Muscle layer of duodenum (tissue), 2 donors: ENCODE measurements at regions not wholly inside any gene's neighbourhood (a gene's known extent, or its start where the extent isn't known, plus 50 kb on each side); places are given as distances from the start of the nearest gene placed in this dataset.

Experiments
- H3K27ac ChIP-seq: one replicate; pipeline ENCODE4 v1.7.0; 2013; ENCODE audit warnings: mild to moderate bottlenecking, low read length
- H3K27me3 ChIP-seq: one replicate; pipeline ENCODE4 v1.7.0; 2013; ENCODE audit warnings: low read depth, mild to moderate bottlenecking, control low read depth, low read length
- H3K36me3 ChIP-seq, 2 donors: one replicate each; pipeline ENCODE4 v1.7.0; 2013; ENCODE audit warnings: low read length in 2 of 2, control low read depth in 1 of 2, mild to moderate bottlenecking in 1 of 2; ENCODE audit not compliant: insufficient read depth in 2 of 2, control insufficient read depth in 1 of 2
- H3K4me1 ChIP-seq, 2 donors: one replicate each; pipeline ENCODE4 v1.7.0; 2013; ENCODE audit warnings: low read length in 2 of 2, mild to moderate bottlenecking in 2 of 2, control low read depth in 1 of 2, moderate library complexity in 1 of 2; ENCODE audit not compliant: insufficient read depth in 2 of 2, control insufficient read depth in 1 of 2
- H3K4me3 ChIP-seq, 2 donors: one replicate each; pipeline ENCODE4 v1.7.0; 2013; ENCODE audit warnings: low read length in 2 of 2, low read depth in 1 of 2, mild to moderate bottlenecking in 1 of 2
- H3K9me3 ChIP-seq, 2 donors: one replicate each; pipeline ENCODE4 v1.7.0; 2013; ENCODE audit warnings: low read length in 2 of 2, control low read depth in 1 of 2, mild to moderate bottlenecking in 1 of 2; ENCODE audit not compliant: control insufficient read depth in 1 of 2
- donor health status: healthy.

DNA sequence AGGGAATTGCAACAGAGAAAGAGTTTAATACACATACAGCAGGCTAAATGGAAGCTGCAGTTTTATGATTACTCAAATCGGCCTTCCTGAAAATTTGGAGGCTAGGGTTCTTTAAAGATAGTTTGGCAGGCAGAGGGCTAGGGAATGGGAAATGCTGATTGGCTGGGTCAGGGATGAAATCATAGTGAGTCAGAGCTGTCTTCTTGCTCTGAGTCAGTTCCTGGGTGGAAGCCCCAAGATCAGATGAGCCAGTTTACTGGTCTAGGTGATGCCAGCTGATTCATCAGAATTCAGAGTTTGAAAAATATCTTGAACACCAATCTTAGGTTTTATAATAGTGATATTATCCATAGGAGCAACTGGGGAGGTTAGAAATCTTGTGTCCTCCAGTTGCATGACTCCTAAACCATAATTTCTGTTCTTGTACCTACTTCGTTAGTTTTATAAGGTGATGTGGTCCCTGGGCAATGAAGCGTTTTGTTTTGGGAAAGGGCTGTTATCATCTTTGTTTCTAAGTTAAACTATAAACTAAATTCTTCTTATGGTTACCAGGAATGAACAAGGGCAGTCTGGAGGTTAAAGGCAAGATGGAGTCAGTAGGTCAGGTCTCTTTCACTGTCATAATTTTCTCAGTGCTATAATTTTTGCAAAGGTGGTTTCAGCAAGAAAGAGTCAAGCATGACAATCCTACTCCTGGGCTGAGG is 257.8 kb upstream of the CCDC196 start:
- Histone ChIP-seq H3K27ac (no peak overlapping the region), H3K9me3 (peaks cover 10% of the 10 kb centered on the region in 2 donors), H3K4me1 (no peaks in the 10 kb centered on the region), H3K27me3 (no peaks in the 10 kb centered on the region), H3K4me3 (no peak overlapping the region), H3K36me3 (no peaks in the 10 kb centered on the region)

DNA sequence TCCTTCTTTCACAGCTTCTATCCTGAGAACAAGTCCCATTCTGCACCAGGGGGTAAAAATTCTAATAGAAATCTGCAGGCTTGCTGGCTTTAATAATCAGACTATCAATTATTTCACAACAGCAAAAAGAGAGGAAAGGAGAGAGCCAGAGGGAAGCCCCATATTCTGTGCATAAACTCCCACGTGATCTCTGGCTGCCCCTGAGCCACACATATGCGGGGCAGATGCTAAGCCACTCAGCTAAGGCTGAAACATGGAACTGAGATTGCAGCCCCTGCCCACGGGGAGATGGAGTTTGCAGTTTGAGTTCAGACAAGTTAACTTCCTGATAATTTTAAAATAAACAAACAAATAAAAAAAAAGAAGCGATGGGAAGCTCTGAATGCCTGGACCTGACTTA is 254.4 kb upstream of the CCDC196 start:
- Histone ChIP-seq H3K36me3 (no peaks in the 10 kb centered on the region), H3K4me1 (peaks cover 0 to 3% of the 10 kb centered on the region in 2 donors), H3K9me3 (peaks cover 10% of the 10 kb centered on the region in 2 donors), H3K27ac (no peak overlapping the region), H3K27me3 (no peaks in the 10 kb centered on the region), H3K4me3 (no peak overlapping the region)

DNA sequence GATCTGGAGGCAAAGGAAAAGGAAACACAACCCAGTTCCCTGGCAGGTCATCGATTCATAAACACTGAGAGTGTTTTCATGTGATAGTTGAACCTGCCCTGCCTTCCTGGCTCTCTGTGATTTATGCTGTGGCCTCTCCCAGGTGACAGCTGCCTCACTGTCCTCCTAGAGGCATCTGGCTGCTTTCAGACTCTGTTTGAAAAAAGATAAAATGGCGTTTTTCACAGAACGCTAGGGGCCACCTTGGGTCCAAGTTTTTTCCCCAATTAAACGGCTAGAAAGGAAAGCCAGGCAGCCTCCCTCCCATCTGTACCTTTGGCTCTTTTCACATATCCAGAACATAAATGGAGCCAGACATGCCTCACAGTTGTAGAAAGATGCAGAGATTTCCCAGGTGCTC is 252.6 kb upstream of the CCDC196 start:
- peaks cover 0 to 3% of the 10 kb centered on the region in 2 donors for H3K4me1 ChIP-seq
- H3K27me3 ChIP-seq: no peaks in the 10 kb centered on the region
- H3K9me3 ChIP-seq: peaks cover 0 to 5% of the 10 kb centered on the region in 2 donors
- H3K36me3 ChIP-seq: no peaks in the 10 kb centered on the region
- no peak overlapping the region for H3K27ac ChIP-seq
- H3K4me3 ChIP-seq: no peak overlapping the region

DNA sequence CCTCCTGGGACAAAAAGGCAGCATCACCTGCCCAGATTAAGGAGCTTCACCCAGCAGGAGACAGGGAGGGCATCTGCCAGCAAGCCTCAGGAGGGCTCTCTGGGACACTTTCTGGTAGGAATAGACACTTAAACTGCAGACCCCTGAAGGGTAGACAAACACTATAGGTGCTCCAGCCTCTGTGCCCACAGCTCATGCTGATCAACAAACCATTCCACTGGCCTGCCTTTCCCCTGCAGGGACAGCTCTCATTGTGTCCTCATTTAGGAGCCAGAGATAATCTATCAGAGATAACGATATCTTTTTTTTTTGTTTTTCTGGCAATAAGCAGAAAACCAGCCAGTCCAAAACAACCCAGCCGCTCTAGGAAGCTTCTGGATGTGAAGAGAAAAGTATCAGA is 251.8 kb upstream of the CCDC196 start:
- no peak overlapping the region for H3K27ac ChIP-seq
- no peak overlapping the region for H3K4me3 ChIP-seq
- peaks cover 0 to 3% of the 10 kb centered on the region in 2 donors for H3K4me1 ChIP-seq
- no peaks in the 10 kb centered on the region for H3K9me3 ChIP-seq
- no peaks in the 10 kb centered on the region for H3K36me3 ChIP-seq
- H3K27me3 ChIP-seq: no peaks in the 10 kb centered on the region

DNA sequence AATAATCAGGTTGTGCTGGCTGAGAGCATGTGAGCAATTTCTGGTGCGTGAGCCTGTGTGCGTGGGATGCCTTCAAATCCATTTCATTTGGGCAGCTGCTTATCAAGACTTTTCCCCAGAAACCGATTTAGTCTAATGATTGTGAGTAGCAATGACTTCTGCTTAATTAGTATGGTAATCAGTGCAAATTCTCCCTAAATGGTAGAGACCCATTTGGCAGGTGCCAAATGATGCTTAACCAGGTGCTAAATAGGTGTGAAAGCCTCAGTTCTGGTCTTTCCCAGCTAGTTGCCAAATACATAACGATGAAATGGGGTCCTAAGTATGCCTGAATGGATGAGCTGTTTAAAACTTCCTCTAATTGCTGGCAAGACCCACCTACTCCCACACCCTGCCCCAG is 248.4 kb upstream of the CCDC196 start:
- Histone ChIP-seq H3K4me1 (peaks cover 0 to 3% of the 10 kb centered on the region in 2 donors), H3K27me3 (no peaks in the 10 kb centered on the region), H3K27ac (no peak overlapping the region), H3K9me3 (no peaks in the 10 kb centered on the region), H3K36me3 (no peaks in the 10 kb centered on the region), H3K4me3 (no peak overlapping the region)

DNA sequence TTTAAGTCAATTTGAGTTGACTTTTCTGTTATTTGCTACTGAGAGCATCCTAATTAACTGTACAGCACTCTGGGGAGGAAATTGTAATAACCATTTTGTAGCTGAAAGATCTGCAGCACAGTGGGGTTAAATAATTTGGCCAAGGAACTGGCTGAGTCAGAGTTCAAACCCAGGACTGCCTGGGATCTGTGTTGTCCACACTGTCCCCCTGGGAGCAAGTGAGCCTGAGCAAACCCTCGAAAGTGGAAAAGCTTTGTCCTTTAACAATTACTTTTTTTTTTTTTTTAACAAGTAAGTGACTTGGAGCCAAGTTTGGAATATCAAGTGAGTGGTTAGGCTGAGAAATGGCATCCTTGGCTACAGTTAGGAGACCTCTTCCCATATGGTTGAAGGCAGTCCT is 247.2 kb upstream of the CCDC196 start:
- H3K4me1 ChIP-seq: no peaks in the 10 kb centered on the region
- H3K27me3 ChIP-seq: no peaks in the 10 kb centered on the region
- H3K27ac ChIP-seq: no peak overlapping the region
- H3K9me3 ChIP-seq: no peaks in the 10 kb centered on the region
- no peak overlapping the region for H3K4me3 ChIP-seq
- no peaks in the 10 kb centered on the region for H3K36me3 ChIP-seq

DNA sequence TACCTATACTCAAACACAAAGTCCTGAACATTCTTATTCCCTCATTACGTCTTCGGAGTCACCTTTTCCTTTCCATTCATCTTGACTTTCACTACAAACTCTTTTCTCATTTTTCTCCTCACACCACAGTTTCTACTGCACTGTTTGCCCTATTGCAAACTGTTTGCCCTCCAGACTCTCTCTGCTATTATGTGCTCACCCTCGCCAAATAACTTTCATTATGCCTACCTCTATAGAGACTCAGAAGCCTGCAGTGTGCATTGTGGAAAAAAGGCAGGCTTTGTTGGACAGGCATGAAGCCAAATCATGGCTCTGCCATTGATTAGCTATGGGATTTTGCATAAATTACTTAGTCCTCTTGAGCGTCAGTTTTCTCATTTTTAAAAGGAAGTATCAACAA is 246.6 kb upstream of the CCDC196 start:
- Histone ChIP-seq H3K4me3 (no peak overlapping the region), H3K27ac (no peak overlapping the region), H3K36me3 (no peaks in the 10 kb centered on the region), H3K9me3 (no peaks in the 10 kb centered on the region), H3K27me3 (no peaks in the 10 kb centered on the region), H3K4me1 (no peaks in the 10 kb centered on the region)

DNA sequence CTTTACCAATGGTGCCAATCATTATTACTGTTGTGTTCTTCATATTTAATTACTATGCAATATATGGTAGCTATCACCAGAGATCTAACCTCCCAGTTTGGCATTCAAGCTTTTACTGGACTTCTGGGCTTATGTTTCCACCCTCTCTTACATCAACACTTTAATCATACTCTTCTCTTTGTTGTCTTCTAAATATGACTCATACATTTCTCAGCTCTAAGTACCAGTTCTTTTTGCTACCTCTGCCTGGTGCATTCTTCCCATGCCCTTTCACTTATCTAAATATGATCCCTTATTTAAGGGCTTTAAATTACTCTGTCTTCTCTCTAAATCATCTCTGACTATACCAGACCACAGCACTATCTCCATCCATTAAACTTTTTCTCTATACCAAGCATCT is 246.1 kb upstream of the CCDC196 start:
- Histone ChIP-seq H3K36me3 (no peaks in the 10 kb centered on the region), H3K4me1 (no peaks in the 10 kb centered on the region), H3K4me3 (no peak overlapping the region), H3K27ac (no peak overlapping the region), H3K9me3 (no peaks in the 10 kb centered on the region), H3K27me3 (no peaks in the 10 kb centered on the region)

DNA sequence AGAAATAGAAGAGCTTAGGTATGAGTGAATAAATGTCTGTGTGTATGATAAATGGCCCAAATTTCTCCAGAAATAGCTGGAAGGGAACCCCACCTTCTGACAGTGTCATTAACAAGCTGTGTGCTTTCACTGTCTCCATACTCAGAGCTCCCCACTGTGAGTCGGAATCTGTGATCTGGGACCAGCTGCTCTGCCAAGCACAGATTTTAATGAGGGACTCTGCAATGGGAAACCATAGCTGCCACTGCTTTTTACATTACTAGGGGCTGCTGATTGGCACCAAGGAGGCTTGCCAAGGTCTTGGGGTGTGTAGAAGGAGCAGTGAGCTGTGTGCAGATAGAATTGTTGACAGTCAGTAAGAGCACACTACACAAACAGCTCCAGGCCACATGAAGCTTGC is 244.2 kb upstream of the CCDC196 start:
- Histone ChIP-seq H3K4me1 (no peaks in the 10 kb centered on the region), H3K4me3 (no peak overlapping the region), H3K27ac (no peak overlapping the region), H3K36me3 (no peaks in the 10 kb centered on the region), H3K9me3 (no peaks in the 10 kb centered on the region), H3K27me3 (no peaks in the 10 kb centered on the region)

DNA sequence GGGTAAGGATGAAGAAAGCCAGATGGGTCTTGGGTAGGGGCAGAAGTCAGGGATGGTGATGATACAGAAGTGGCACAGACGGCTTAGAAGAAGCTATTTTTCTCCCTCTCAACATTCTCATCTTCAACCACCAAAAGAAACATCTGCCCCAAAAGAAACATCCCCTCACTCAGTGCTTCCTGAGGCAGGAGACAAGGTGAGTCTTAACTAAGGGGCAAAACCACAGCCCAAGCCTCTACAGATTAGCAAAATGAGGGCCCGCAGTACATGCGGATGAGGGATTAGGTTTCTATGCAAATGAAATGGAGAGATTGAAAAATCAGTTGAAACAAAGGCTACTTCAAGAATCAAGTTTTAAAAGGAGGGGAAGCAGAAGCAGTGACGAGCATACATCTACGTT is 241.3 kb upstream of the CCDC196 start:
- H3K27me3 ChIP-seq: no peaks in the 10 kb centered on the region
- no peaks in the 10 kb centered on the region for H3K4me1 ChIP-seq
- no peak overlapping the region for H3K4me3 ChIP-seq
- H3K9me3 ChIP-seq: no peaks in the 10 kb centered on the region
- H3K27ac ChIP-seq: no peak overlapping the region
- H3K36me3 ChIP-seq: no peaks in the 10 kb centered on the region

DNA sequence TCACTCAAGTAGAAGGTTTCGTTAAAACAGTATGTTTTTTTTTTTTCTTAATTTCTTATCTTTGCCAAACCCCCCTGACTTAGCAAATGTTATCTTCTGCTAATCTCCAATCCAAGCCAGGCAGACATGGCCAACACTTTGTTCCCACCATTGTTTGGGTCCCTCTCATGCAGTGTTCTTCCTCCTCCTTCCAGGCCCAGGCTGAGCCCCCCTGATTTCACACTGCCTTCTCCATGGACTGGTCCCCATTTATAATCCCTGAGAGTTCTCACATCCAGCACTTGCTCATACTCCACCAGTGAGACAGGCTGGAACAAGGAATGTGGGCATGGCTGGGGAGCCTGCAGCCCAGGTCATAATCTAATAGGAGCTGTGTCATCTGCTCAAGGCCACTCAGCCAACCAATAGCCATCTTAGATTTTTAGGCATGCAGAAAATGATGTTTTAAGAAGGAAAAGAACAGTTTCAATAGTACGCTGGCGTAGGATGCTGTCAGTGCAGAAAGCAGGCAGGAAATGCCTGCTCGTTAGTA is 238.4 kb upstream of the CCDC196 start:
- no peaks in the 10 kb centered on the region for H3K9me3 ChIP-seq
- H3K27me3 ChIP-seq: no peaks in the 10 kb centered on the region
- H3K27ac ChIP-seq: no peak overlapping the region
- no peaks in the 10 kb centered on the region for H3K36me3 ChIP-seq
- H3K4me1 ChIP-seq: no peaks in the 10 kb centered on the region
- H3K4me3 ChIP-seq: no peak overlapping the region

DNA sequence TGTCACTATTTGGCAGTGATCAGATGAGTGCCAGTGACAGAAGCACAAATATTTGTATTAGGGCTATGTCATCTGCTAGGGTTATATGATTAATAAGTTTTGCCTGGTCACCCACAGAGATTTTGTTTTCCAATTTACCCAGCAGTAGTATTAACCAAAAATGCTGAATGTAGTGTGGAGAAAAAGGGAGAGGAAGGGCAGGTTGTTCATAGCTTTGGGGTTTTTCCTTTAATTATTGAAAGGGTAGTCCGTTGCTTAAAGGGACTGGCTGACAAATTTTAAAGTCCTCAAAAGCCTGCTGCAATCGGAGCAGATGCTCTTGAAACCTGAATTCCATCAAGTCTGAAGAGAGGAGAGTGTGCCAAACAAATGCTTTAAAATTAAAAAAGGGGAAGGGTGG is 237.9 kb upstream of the CCDC196 start:
- Histone ChIP-seq H3K4me3 (no peak overlapping the region), H3K27ac (no peak overlapping the region), H3K4me1 (no peaks in the 10 kb centered on the region), H3K27me3 (no peaks in the 10 kb centered on the region), H3K36me3 (no peaks in the 10 kb centered on the region), H3K9me3 (no peaks in the 10 kb centered on the region)
